ENCODE measurements at regions not wholly inside any gene's neighbourhood (a gene's known extent, or its start where the extent isn't known, plus 50 kb on each side); places are given as distances from the start of the nearest gene placed in this dataset.

DNA sequence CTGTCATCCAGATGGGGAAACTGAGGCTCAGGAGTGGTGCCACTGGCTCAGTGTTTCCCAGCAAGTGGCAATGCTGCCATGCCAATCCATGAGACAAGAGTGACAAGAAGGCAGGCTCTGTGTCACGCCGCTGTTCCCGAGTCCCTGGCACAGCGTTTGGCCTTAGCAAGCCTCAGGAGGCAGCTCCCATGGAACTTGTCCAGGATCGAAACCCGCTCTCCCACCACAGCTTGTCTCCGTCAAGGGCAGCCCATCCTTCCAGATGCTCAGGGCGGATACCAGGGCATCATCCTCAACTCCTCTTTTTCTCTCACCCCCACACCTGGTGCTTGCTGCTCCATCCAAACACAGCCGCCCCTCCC lies 110.6 kb upstream of the PTPN1 start:
- Mint-ChIP-seq H3K36me3 (ENCODE audit: unreplicated experiment) (no peaks in the 10 kb centered on the region), H3K4me1 (ENCODE audit: unreplicated experiment) (peaks cover 44% of the 10 kb centered on the region), H3K27me3 (ENCODE audit: unreplicated experiment) (peaks cover 8% of the 10 kb centered on the region), H3K27ac (ENCODE audit: unreplicated experiment) (no peak overlapping the region), H3K4me3 (ENCODE audit: unreplicated experiment) (no peak overlapping the region), H3K9me3 (ENCODE audit: unreplicated experiment) (no peaks in the 10 kb centered on the region)
- DNase-seq (ENCODE audit: extremely low spot score, unreplicated experiment): no peak
- TF ChIP-seq, protein P1, sequence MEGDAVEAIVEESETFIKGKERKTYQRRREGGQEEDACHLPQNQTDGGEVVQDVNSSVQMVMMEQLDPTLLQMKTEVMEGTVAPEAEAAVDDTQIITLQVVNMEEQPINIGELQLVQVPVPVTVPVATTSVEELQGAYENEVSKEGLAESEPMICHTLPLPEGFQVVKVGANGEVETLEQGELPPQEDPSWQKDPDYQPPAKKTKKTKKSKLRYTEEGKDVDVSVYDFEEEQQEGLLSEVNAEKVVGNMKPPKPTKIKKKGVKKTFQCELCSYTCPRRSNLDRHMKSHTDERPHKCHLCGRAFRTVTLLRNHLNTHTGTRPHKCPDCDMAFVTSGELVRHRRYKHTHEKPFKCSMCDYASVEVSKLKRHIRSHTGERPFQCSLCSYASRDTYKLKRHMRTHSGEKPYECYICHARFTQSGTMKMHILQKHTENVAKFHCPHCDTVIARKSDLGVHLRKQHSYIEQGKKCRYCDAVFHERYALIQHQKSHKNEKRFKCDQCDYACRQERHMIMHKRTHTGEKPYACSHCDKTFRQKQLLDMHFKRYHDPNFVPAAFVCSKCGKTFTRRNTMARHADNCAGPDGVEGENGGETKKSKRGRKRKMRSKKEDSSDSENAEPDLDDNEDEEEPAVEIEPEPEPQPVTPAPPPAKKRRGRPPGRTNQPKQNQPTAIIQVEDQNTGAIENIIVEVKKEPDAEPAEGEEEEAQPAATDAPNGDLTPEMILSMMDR (IDR thresholded peaks at IDR 0.05): no peak

DNA sequence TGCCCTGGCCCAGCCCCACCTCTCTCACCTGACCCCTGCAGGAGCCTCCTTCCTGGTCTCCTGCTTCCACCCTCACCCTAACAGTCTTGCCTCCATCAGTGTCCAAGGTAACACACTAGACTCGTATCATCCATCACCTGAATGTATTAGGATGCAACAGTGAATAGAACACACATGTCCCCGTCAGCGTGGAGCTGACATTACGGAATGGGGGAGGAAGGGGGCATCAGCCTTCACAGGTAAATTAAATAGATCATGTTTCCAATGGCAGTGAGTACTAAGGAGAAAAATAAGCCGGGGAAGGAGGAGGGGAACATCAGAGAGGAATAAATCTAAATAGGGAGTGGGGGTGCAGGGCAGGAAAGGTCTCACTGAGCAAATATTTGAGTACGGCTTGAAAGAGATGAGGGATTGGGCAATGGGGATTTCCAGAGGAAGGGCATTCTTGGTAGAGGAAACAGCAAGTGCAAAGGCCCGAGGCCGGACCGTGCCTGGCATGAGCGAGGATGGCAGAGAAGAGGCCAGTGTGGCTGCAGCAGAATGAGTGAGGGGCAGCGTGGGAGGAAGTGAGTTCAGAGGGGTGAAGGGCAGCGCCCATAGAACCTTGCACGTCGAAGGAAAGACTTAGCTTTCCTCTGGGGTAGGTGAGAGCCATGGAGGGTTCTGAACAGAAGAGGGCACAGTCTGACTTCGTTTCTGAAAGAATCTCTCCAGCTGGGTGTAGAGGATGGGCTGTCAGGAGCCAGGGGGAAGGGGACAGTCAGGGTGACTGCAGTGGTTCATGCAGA lies 110.1 kb upstream of the PTPN1 start:
- TF ChIP-seq, protein P1 (IDR thresholded peaks at IDR 0.05): no peak
- Mint-ChIP-seq H3K9me3 (ENCODE audit: unreplicated experiment) (no peaks in the 10 kb centered on the region), H3K36me3 (ENCODE audit: unreplicated experiment) (no peaks in the 10 kb centered on the region), H3K27ac (ENCODE audit: unreplicated experiment) (no peak overlapping the region), H3K27me3 (ENCODE audit: unreplicated experiment) (peaks cover 14% of the 10 kb centered on the region), H3K4me1 (ENCODE audit: unreplicated experiment) (peaks cover 38% of the 10 kb centered on the region), H3K4me3 (ENCODE audit: unreplicated experiment) (no peak overlapping the region)
- DNase-seq (ENCODE audit: extremely low spot score, unreplicated experiment): no peak

DNA sequence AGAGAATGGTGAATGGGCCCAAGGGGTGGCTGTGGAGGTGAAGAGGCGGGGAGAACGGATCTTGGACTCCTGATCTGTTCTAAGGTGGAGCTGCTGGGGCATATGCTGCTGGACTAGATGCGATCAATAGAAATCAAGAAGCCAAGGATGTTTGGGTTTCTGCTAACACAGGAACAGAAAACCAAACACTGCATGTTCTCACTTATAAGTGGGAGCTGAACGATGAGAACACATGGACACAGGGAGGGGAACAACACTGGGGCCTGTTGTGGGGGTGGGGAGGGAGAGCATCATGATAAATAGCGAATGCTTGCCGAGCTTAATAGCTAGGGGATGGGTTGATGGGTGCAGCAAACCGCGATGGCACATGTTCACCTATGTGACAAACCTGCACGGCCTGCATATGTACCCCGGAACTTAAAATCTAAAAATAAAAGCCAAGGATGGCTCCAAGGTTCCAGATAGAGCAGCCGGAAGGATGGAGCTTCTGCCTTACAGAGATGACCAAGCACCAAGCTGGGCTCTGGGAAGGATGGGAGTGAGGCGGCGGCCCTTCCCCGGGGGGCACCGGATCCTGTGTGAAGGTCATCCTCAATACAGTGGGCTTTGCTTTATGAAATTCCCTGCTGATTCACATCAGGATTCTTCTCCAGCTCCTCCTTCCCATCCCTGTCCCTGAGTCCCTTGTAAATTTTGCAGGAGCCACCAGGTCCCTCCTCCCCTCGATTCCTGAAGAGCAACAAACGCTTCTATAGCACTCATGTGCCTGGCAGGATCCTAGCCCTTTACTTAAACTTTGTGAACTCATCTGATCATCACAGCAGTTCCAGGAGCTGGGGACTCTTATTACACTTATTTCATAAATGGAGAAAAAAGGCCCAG lies 109.2 kb upstream of the PTPN1 start:
- TF ChIP-seq, protein P1 (IDR thresholded peaks at IDR 0.05): no peak
- H3K9me3 Mint-ChIP-seq (ENCODE audit: unreplicated experiment): no peaks in the 10 kb centered on the region
- H3K27ac Mint-ChIP-seq (ENCODE audit: unreplicated experiment): no peak overlapping the region
- no peak for DNase-seq (ENCODE audit: extremely low spot score, unreplicated experiment)
- peaks cover 17% of the 10 kb centered on the region for H3K27me3 Mint-ChIP-seq (ENCODE audit: unreplicated experiment)
- H3K4me1 Mint-ChIP-seq (ENCODE audit: unreplicated experiment): peaks cover 31% of the 10 kb centered on the region
- H3K36me3 Mint-ChIP-seq (ENCODE audit: unreplicated experiment): no peaks in the 10 kb centered on the region
- H3K4me3 Mint-ChIP-seq (ENCODE audit: unreplicated experiment): no peak overlapping the region

DNA sequence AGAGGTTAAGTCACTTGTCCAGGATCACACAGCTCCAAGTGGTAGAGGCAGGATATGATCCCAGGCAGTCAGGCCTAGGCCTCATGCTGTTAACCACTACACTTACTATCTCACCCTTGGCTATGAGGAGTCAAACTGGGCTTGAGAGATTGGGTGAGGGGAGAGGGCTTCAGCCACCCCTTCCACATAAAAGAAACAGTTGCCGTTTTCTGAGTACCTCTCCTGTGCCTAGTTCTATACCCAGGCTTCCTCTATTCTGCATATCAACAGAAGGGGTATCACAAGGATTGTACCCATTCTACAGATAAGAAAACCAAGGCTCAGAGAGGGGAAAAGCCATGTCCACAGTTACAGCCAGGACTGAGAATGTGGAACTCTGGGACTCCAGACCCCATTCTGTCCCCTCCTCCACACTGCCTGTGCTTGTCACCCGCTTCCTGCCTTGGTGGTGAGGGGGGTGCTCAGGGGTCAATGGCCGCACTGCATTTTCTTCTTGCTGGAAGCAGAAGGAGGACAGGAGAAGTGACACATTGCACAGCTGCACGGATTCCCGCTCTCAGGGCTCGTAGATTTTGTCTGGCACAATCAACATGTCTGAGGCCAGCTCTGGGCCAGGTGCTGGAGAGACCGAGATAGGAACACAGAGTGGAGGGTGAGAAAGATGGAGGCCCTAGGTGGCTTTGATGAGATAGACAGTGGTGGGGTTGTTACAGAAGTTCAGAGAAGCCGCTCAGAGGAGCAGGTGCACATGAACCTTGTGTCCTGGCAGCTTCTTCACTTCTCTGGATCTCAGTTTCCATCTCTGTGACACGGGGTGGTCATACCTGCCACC lies 108.4 kb upstream of the PTPN1 start:
- Mint-ChIP-seq H3K36me3 (ENCODE audit: unreplicated experiment) (no peaks in the 10 kb centered on the region), H3K4me1 (ENCODE audit: unreplicated experiment) (peaks cover 31% of the 10 kb centered on the region), H3K9me3 (ENCODE audit: unreplicated experiment) (no peaks in the 10 kb centered on the region), H3K27ac (ENCODE audit: unreplicated experiment) (no peak overlapping the region), H3K27me3 (ENCODE audit: unreplicated experiment) (peaks cover 18% of the 10 kb centered on the region), H3K4me3 (ENCODE audit: unreplicated experiment) (no peak overlapping the region)
- TF ChIP-seq, protein P1 (IDR thresholded peaks at IDR 0.05): no peak
- DNase-seq (ENCODE audit: extremely low spot score, unreplicated experiment): no peak
